H9 (cell line): ENCODE measurements at regions not wholly inside any gene's neighbourhood (a gene's known extent, or its start where the extent isn't known, plus 50 kb on each side); places are given as distances from the start of the nearest gene placed in this dataset.

Source experiments
- DNase-seq: peaks from one replicate; pipeline ENCODE4 v3.0.0-alpha.2; 2017
- H2AFZ ChIP-seq: one replicate; pipeline ENCODE4 v1.6.1; 2013; ENCODE audit warnings: mild to moderate bottlenecking, low read length, control low read depth, moderate library complexity
- H2AK5ac ChIP-seq: 2 replicates; pipeline ENCODE4 v1.6.1; 2013; ENCODE audit warnings: low read length, control low read depth, mixed read lengths; ENCODE audit not compliant: insufficient read length
- H2BK120ac ChIP-seq: one replicate; pipeline ENCODE4 v1.6.1; 2013; ENCODE audit warnings: low read depth, mild to moderate bottlenecking, low read length, control low read depth, inconsistent platforms; ENCODE audit not compliant: poor library complexity, severe bottlenecking
- H2BK12ac ChIP-seq: 2 replicates; pipeline ENCODE4 v1.6.1; 2013; ENCODE audit warnings: low read length, control low read depth, mixed read lengths, low read depth; ENCODE audit not compliant: insufficient read length
- H2BK15ac ChIP-seq: 2 replicates; pipeline ENCODE4 v1.6.1; 2013; ENCODE audit warnings: low read depth, low read length, control low read depth
- H2BK20ac ChIP-seq: one replicate; pipeline ENCODE4 v1.6.1; 2013; ENCODE audit warnings: low read depth, mild to moderate bottlenecking, low read length, control low read depth, inconsistent platforms; ENCODE audit not compliant: poor library complexity, severe bottlenecking
- H2BK5ac ChIP-seq: 2 replicates; pipeline ENCODE4 v1.6.1; 2013; ENCODE audit warnings: low read length, control low read depth, mixed read lengths; ENCODE audit not compliant: insufficient read length
- H3K14ac ChIP-seq: 2 replicates; pipeline ENCODE4 v1.6.1; 2013; ENCODE audit warnings: low read length, control low read depth; ENCODE audit not compliant: insufficient read depth
- H3K18ac ChIP-seq: 2 replicates; pipeline ENCODE4 v1.6.1; 2013; ENCODE audit warnings: low read depth, mild to moderate bottlenecking, mixed read lengths, low read length, control low read depth; ENCODE audit not compliant: insufficient read length
- H3K23ac ChIP-seq: 2 replicates; pipeline ENCODE4 v1.6.1; 2013; ENCODE audit warnings: low read length, control low read depth, mixed read lengths, low read depth; ENCODE audit not compliant: insufficient read length
- H3K23me2 ChIP-seq: 2 replicates; pipeline ENCODE4 v1.6.1; 2013; ENCODE audit warnings: low read depth, mild to moderate bottlenecking, mixed read lengths, low read length, control low read depth; ENCODE audit not compliant: insufficient read length, poor library complexity, severe bottlenecking
- H3K27ac ChIP-seq: 2 replicates; pipeline ENCODE4 v1.5.1; 2013; ENCODE audit warnings: low read length, control low read depth, mixed read lengths, low read depth; ENCODE audit not compliant: insufficient read length
- H3K27me3 ChIP-seq: 2 replicates; pipeline ENCODE4 v1.6.1; 2013; ENCODE audit warnings: low read length, control low read depth, inconsistent platforms; ENCODE audit not compliant: insufficient read depth
- H3K4ac ChIP-seq: 2 replicates; pipeline ENCODE4 v1.6.1; 2013; ENCODE audit warnings: low read depth, mild to moderate bottlenecking, control low read depth, inconsistent platforms, low read length, moderate library complexity
- H3K4me1 ChIP-seq: 2 replicates; pipeline ENCODE4 v1.6.1; 2013; ENCODE audit warnings: low read length, control low read depth, inconsistent platforms; ENCODE audit not compliant: insufficient read depth
- H3K4me2 ChIP-seq: 2 replicates; pipeline ENCODE4 v1.6.1; 2013; ENCODE audit warnings: low read length, control low read depth, mixed read lengths; ENCODE audit not compliant: insufficient read length, insufficient read depth
- H3K56ac ChIP-seq: 2 replicates; pipeline ENCODE4 v1.6.1; 2013; ENCODE audit warnings: low read depth, mild to moderate bottlenecking, mixed read lengths, low read length, control low read depth; ENCODE audit not compliant: insufficient read length
- H3K79me1 ChIP-seq: 2 replicates; pipeline ENCODE4 v1.6.1; 2013; ENCODE audit warnings: low read depth, mild to moderate bottlenecking, moderate library complexity, low read length, control low read depth, inconsistent platforms; ENCODE audit not compliant: insufficient read depth, poor library complexity, severe bottlenecking
- H3K79me2 ChIP-seq: 2 replicates; pipeline ENCODE4 v1.6.1; 2013; ENCODE audit warnings: low read length, control low read depth, inconsistent platforms; ENCODE audit not compliant: insufficient read depth
- H3K9ac ChIP-seq: 2 replicates; pipeline ENCODE4 v1.6.1; 2013; ENCODE audit warnings: low read length, control low read depth, mixed read lengths; ENCODE audit not compliant: insufficient read length; ENCODE audit errors: extremely low read depth
- H3K9me3 ChIP-seq: one replicate; pipeline ENCODE4 v1.6.1; 2013; ENCODE audit warnings: low read depth, low read length, inconsistent platforms; ENCODE audit not compliant: control insufficient read depth
- H3T11ph ChIP-seq: one replicate; pipeline ENCODE4 v1.6.1; 2013; ENCODE audit warnings: mild to moderate bottlenecking, low read length, control low read depth, inconsistent platforms
- H4K20me1 ChIP-seq: one replicate; pipeline ENCODE4 v1.6.1; 2013; ENCODE audit not compliant: control insufficient read depth, insufficient read length, insufficient read depth
- H4K5ac ChIP-seq: 2 replicates; pipeline ENCODE4 v1.6.1; 2013; ENCODE audit warnings: low read depth, mild to moderate bottlenecking, mixed read lengths, low read length, control low read depth; ENCODE audit not compliant: insufficient read length
- H4K8ac ChIP-seq: replicated peaks from 2 replicates; pipeline ENCODE4 v1.6.1; 2013; ENCODE audit warnings: low read length, control low read depth, mixed read lengths, low read depth; ENCODE audit not compliant: insufficient read length
- H4K91ac ChIP-seq: 2 replicates; pipeline ENCODE4 v1.6.1; 2013; ENCODE audit warnings: low read depth, mild to moderate bottlenecking, moderate library complexity, mixed read lengths, low read length, control low read depth; ENCODE audit not compliant: insufficient read length
- H3K27ac Mint-ChIP-seq, 3 experiments: 2 replicates in 2 of 3; 3 replicates in 1 of 3; pipeline ENCODE4 v1.8.0; 2020 to 2021; ENCODE audit warnings: mixed read lengths in 3 of 3, mild to moderate bottlenecking in 1 of 3, moderate library complexity in 1 of 3
- H3K27me3 Mint-ChIP-seq: 2 replicates; pipeline ENCODE4 v1.8.0; 2021; ENCODE audit warnings: low read depth, mild to moderate bottlenecking, moderate library complexity, mixed read lengths
- H3K36me3 Mint-ChIP-seq, 3 experiments: 2 replicates in 2 of 3; 3 replicates in 1 of 3; pipeline ENCODE4 v1.8.0; 2020 to 2021; ENCODE audit warnings: low read depth in 3 of 3, mixed read lengths in 3 of 3; ENCODE audit not compliant: insufficient read depth in 1 of 3
- H3K4me1 Mint-ChIP-seq, 2 experiments: 2 replicates each; pipeline ENCODE4 v1.8.0; 2020; ENCODE audit warnings: mixed read lengths in 2 of 2
- H3K4me3 Mint-ChIP-seq, 2 experiments: 2 replicates in 1 of 2; 3 replicates in 1 of 2; pipeline ENCODE4 v1.8.0; 2020 to 2021; ENCODE audit warnings: mild to moderate bottlenecking in 2 of 2, mixed read lengths in 2 of 2, moderate library complexity in 1 of 2
- H3K9me3 Mint-ChIP-seq, 2 experiments: 2 replicates in 1 of 2; 3 replicates in 1 of 2; pipeline ENCODE4 v1.8.0; 2020; ENCODE audit warnings: mild to moderate bottlenecking in 2 of 2, mixed read lengths in 2 of 2, moderate library complexity in 1 of 2
- CTCF ChIP-seq: fragments of 200-600 bp; sonication (generic); conservative IDR thresholded peaks from 3 replicates; pipeline ENCODE4 v1.8.0; 2021; ENCODE audit warnings: antibody characterized with exemption, mild to moderate bottlenecking
- WGBS: extraction: QIAGEN DNeasy Blood & Tissue Kit; methylation state at CpG from one replicate; pipeline ENCODE4 v1.1.7; 2013; ENCODE audit warnings: missing lambda C conversion rate, low lambda C conversion rate, mixed read lengths; ENCODE audit not compliant: insufficient read length; ENCODE audit errors: extremely low coverage; 5-methylcytosine and 5-hydroxymethylcytosine counted together

- H3K27me3 ChIP-seq = no peaks in the 10 kb centered on the region
- H3K9me3 Mint-ChIP-seq = no peaks in the 10 kb centered on the region
- H3K79me1 ChIP-seq = no peaks in the 10 kb centered on the region
- no peaks in the 10 kb centered on the region for H3K4me1 Mint-ChIP-seq
- H2BK120ac ChIP-seq = no peak overlapping the region
- no peak for TF ChIP-seq CTCF
- no peak overlapping the region for H3K4ac ChIP-seq
- no peak overlapping the region for H4K8ac ChIP-seq
- no peaks in the 10 kb centered on the region for H3K79me2 ChIP-seq
- H2BK12ac ChIP-seq = no peak overlapping the region
- no peak overlapping the region for H2BK15ac ChIP-seq
- no peaks in the 10 kb centered on the region for H3K36me3 Mint-ChIP-seq
- H3K4me3 Mint-ChIP-seq = no peak overlapping the region
- no peaks in the 10 kb centered on the region for H3K4me1 ChIP-seq
- no peaks in the 10 kb centered on the region; the same call in 1 of the 2 replicates for H3K27me3 Mint-ChIP-seq
- H4K20me1 ChIP-seq = no peaks in the 10 kb centered on the region
- no peak overlapping the region for H4K5ac ChIP-seq
- no peak overlapping the region for H3K27ac ChIP-seq
- no peak overlapping the region for H3K56ac ChIP-seq
- no peak overlapping the region for H4K91ac ChIP-seq
- no peak overlapping the region for H2AFZ ChIP-seq
- H3K14ac ChIP-seq = no peak overlapping the region
- H2AK5ac ChIP-seq = no peak overlapping the region
- H3K23ac ChIP-seq = no peak overlapping the region
- no peaks in the 10 kb centered on the region for H3K9me3 ChIP-seq
- H2BK20ac ChIP-seq = no peak overlapping the region
- H3K18ac ChIP-seq = no peak overlapping the region
- no peak overlapping the region for H2BK5ac ChIP-seq
- no peak overlapping the region for H3K9ac ChIP-seq
- H3K23me2 ChIP-seq = no peaks in the 10 kb centered on the region
- H3K4me2 ChIP-seq = no peak overlapping the region
- no peak for DNase-seq
- H3K27ac Mint-ChIP-seq = no peak overlapping the region
- no peak overlapping the region for H3T11ph ChIP-seq
- WGBS = no CpG with 5 or more reads among the region's 2 CpGs
These were observed 58.1 kb upstream of the TMEM108 start for GRCh38 chr3:132980102-132980501.
